IMR-90 (cell line): ENCODE measurements at regions not wholly inside any gene's neighbourhood (a gene's known extent, or its start where the extent isn't known, plus 50 kb on each side); places are given as distances from the start of the nearest gene placed in this dataset.

Experiments
- ATAC-seq: fragments of 200-7000 bp; cut with Tn5 transposase; 2 replicates; pipeline ENCODE4 v1.9.1; 2020; ENCODE audit warnings: low read depth, mild to moderate bottlenecking, moderate library complexity
- BruUV-seq: library from RNA; stranded (reverse); fragments of 400-500 nt; replicated peaks from 2 replicates; lab custom pipeline; 2021; lab: Mats Ljungman, UMichigan
- CTCF ChIA-PET: fragments of 300-600 bp; formaldehyde crosslinking; extraction: SDS; loops from one replicate; lab custom pipeline; 2021; ENCODE audit warnings: antibody characterized with exemption; lab: Yijun Ruan, JAX
- POLR2A ChIA-PET: fragments of 300-600 bp; sonication (Branson Sonifier 250); formaldehyde crosslinking; loops from one replicate; lab custom pipeline; 2022; ENCODE audit warnings: antibody characterized with exemption; ENCODE audit not compliant: unreplicated experiment; lab: Charles Lee
- DNase-seq: peaks from one replicate; pipeline ENCODE4 v3.0.0; 2013
- H2AFZ ChIP-seq: replicated peaks from 2 replicates; pipeline ENCODE3; 2013; ENCODE audit warnings: low read length, mild to moderate bottlenecking; ENCODE audit not compliant: poor library complexity
- H2AK5ac ChIP-seq: 2 replicates; pipeline ENCODE4 v1.6.1; 2013; ENCODE audit warnings: low read depth, low read length, inconsistent platforms
- H2AK9ac ChIP-seq: replicated peaks from 2 replicates; pipeline ENCODE3; 2013; ENCODE audit warnings: mild to moderate bottlenecking, low read depth, low read length, moderate library complexity; ENCODE audit not compliant: poor library complexity
- H2BK120ac ChIP-seq: 2 replicates; pipeline ENCODE4 v1.6.1; 2013; ENCODE audit warnings: low read depth, low read length, inconsistent platforms
- H2BK15ac ChIP-seq: 3 replicates; pipeline ENCODE4 v1.6.1; 2013; ENCODE audit warnings: low read depth, low read length, inconsistent platforms
- H2BK20ac ChIP-seq: 2 replicates; pipeline ENCODE4 v1.6.1; 2013; ENCODE audit warnings: low read depth, mild to moderate bottlenecking, inconsistent platforms, low read length, moderate library complexity
- H2BK5ac ChIP-seq: 2 replicates; pipeline ENCODE4 v1.6.1; 2013; ENCODE audit warnings: mild to moderate bottlenecking, low read depth, low read length, inconsistent platforms; ENCODE audit not compliant: poor library complexity, severe bottlenecking
- H3K14ac ChIP-seq: replicated peaks from 2 replicates; pipeline ENCODE4 v1.6.1; 2013; ENCODE audit warnings: low read depth, low read length, inconsistent platforms
- H3K18ac ChIP-seq: 2 replicates; pipeline ENCODE4 v1.6.1; 2013; ENCODE audit warnings: low read depth, low read length, control low read depth
- H3K23ac ChIP-seq: 2 replicates; pipeline ENCODE4 v1.6.1; 2013; ENCODE audit warnings: low read depth, low read length, inconsistent platforms
- H3K27ac ChIP-seq: 2 replicates; pipeline ENCODE4 v1.5.1; 2013; ENCODE audit warnings: mild to moderate bottlenecking, control low read depth, low read length; ENCODE audit not compliant: insufficient read depth
- H3K27me3 ChIP-seq: 2 replicates; pipeline ENCODE4 v1.6.1; 2013; ENCODE audit warnings: low read length; ENCODE audit not compliant: control insufficient read depth, insufficient read depth
- H3K36me3 ChIP-seq: 2 replicates; pipeline ENCODE4 v1.6.1; 2013; ENCODE audit warnings: low read length, mixed read lengths; ENCODE audit not compliant: control insufficient read depth, insufficient read depth
- H3K4ac ChIP-seq: 2 replicates; pipeline ENCODE4 v1.6.1; 2013; ENCODE audit warnings: low read depth, low read length, inconsistent platforms
- H3K4me1 ChIP-seq: 2 replicates; pipeline ENCODE4 v1.6.1; 2013; ENCODE audit warnings: low read length, mixed read lengths; ENCODE audit not compliant: control insufficient read depth, insufficient read depth
- H3K4me2 ChIP-seq: 2 replicates; pipeline ENCODE4 v1.6.1; 2013; ENCODE audit warnings: low read depth, mild to moderate bottlenecking, control low read depth, low read length, moderate library complexity
- H3K4me3 ChIP-seq: 2 replicates; pipeline ENCODE4 v1.5.1; 2013; ENCODE audit warnings: low read depth, mild to moderate bottlenecking, control low read depth, low read length, moderate library complexity; ENCODE audit not compliant: insufficient read depth
- H3K56ac ChIP-seq: 2 replicates; pipeline ENCODE4 v1.6.1; 2013; ENCODE audit warnings: low read length, inconsistent platforms; ENCODE audit not compliant: insufficient read depth; ENCODE audit errors: extremely low read depth
- H3K79me1 ChIP-seq, 2 experiments: 2 replicates each; pipeline ENCODE4 v1.6.1; 2013; ENCODE audit warnings: low read length in 2 of 2, inconsistent platforms in 1 of 2, low read depth in 1 of 2
- H3K9ac ChIP-seq: 2 replicates; pipeline ENCODE4 v1.6.1; 2013; ENCODE audit warnings: low read depth, low read length, control low read depth
- H3K9me1 ChIP-seq: 2 replicates; pipeline ENCODE4 v1.6.1; 2013; ENCODE audit warnings: low read length, inconsistent platforms; ENCODE audit not compliant: insufficient read depth
- H3K9me3 ChIP-seq: 2 replicates; pipeline ENCODE4 v1.6.1; 2013; ENCODE audit warnings: low read length; ENCODE audit not compliant: control insufficient read depth, insufficient read depth
- H4K20me1 ChIP-seq: 2 replicates; pipeline ENCODE4 v1.6.1; 2013; ENCODE audit warnings: low read length, inconsistent platforms; ENCODE audit not compliant: insufficient read depth
- H4K5ac ChIP-seq: 2 replicates; pipeline ENCODE4 v1.6.1; 2013; ENCODE audit warnings: mild to moderate bottlenecking, low read depth, low read length, control low read depth
- H4K8ac ChIP-seq, 2 experiments: 2 replicates each; pipeline ENCODE4 v1.6.1; 2013; ENCODE audit warnings: low read depth in 2 of 2, low read length in 2 of 2, control low read depth in 1 of 2, inconsistent platforms in 1 of 2
- H4K91ac ChIP-seq: 2 replicates; pipeline ENCODE4 v1.6.1; 2013; ENCODE audit warnings: low read depth, low read length, inconsistent platforms; ENCODE audit not compliant: insufficient read depth
- CEBPB ChIP-seq: IDR thresholded peaks from 2 replicates; pipeline ENCODE4 v1.6.1; 2012; ENCODE audit warnings: low read depth, low read length, improper control_type of control experiment
- CHD1 ChIP-seq: IDR thresholded peaks from 2 replicates; pipeline ENCODE4 v1.6.1; 2012; ENCODE audit warnings: low read depth, low read length, improper control_type of control experiment
- CTCF ChIP-seq: conservative IDR thresholded peaks from 2 replicates; pipeline ENCODE4 v1.5.1; 2012; ENCODE audit warnings: mild to moderate bottlenecking, low read depth, low read length, improper control_type of control experiment
- FOS ChIP-seq: fragments of 150-350 bp; IDR thresholded peaks from 2 replicates; pipeline ENCODE4 v1.6.1; 2016; ENCODE audit warnings: low read depth, low read length
- MAFK ChIP-seq: IDR thresholded peaks from 2 replicates; pipeline ENCODE4 v1.6.1; 2012; ENCODE audit warnings: low read depth, low read length, improper control_type of control experiment
- MAZ ChIP-seq: IDR thresholded peaks from 2 replicates; pipeline ENCODE4 v1.6.1; 2012; ENCODE audit warnings: low read depth, mild to moderate bottlenecking, low read length, improper control_type of control experiment, moderate library complexity, borderline replicate concordance
- MXI1 ChIP-seq: IDR thresholded peaks from 2 replicates; pipeline ENCODE4 v1.6.1; 2012; ENCODE audit warnings: low read depth, mild to moderate bottlenecking, low read length, moderate library complexity, borderline replicate concordance
- NFE2L2 ChIP-seq: fragments of 150-350 bp; IDR thresholded peaks from 2 replicates; pipeline ENCODE4 v1.6.1; 2016; ENCODE audit warnings: low read depth, mild to moderate bottlenecking, low read length
- POLR2A ChIP-seq: IDR thresholded peaks from 2 replicates; pipeline ENCODE4 v1.6.1; 2012; ENCODE audit warnings: mild to moderate bottlenecking, low read depth, low read length
- RAD21 ChIP-seq: IDR thresholded peaks from 2 replicates; pipeline ENCODE4 v1.6.1; 2012; ENCODE audit warnings: low read length, improper control_type of control experiment
- RCOR1 ChIP-seq: IDR thresholded peaks from 2 replicates; pipeline ENCODE4 v1.6.1; 2012; ENCODE audit warnings: mild to moderate bottlenecking, low read length, improper control_type of control experiment; ENCODE audit not compliant: insufficient replicate concordance
- RFX5 ChIP-seq: IDR thresholded peaks from 2 replicates; pipeline ENCODE4 v1.8.0; 2012; ENCODE audit warnings: low read depth, mild to moderate bottlenecking, low read length, moderate library complexity
- SMC3 ChIP-seq: fragments of 150-350 bp; IDR thresholded peaks from 2 replicates; pipeline ENCODE4 v1.6.1; 2016; ENCODE audit warnings: low read depth, mild to moderate bottlenecking, antibody characterized with exemption, low read length, moderate library complexity
- USF2 ChIP-seq: fragments of 150-350 bp; IDR thresholded peaks from 2 replicates; pipeline ENCODE4 v1.6.1; 2017; ENCODE audit warnings: mild to moderate bottlenecking, antibody characterized with exemption, low read length, low read depth
- WGBS, 2 experiments: methylation state at CpG; one replicate each; pipeline versions ENCODE4 v1.1.5 to v1.1.7; 2013; ENCODE audit warnings: missing lambda C conversion rate in 2 of 2; ENCODE audit not compliant: insufficient read length in 1 of 2; ENCODE audit errors: extremely low coverage in 2 of 2; 5-methylcytosine and 5-hydroxymethylcytosine counted together
- dilution Hi-C: fragments of 300-500 bp; cut with HindIII; formaldehyde crosslinking; loops from one replicate; pipeline ENCODE4 v1.14.3; 2018; ENCODE audit warnings: low sequenced_read_pairs; ENCODE audit not compliant: unreplicated experiment
- in situ Hi-C: fragments of 300-500 bp; cut with MboI; formaldehyde crosslinking; loops from 3 replicates; pipeline ENCODE4 v1.14.3; 2019; ENCODE audit warnings: low sequenced_read_pairs, inconsistent platforms, mixed read lengths
- intact Hi-C: fragments of 100-400 bp; cut with micrococcal nuclease; formaldehyde crosslinking; loops from 2 replicates; pipeline ENCODE4 v1.10.0; 2022
- TF ChIP-seq, protein P1 (sequence below): fragments of 150-350 bp; IDR thresholded peaks from 2 replicates; pipeline ENCODE4 v1.6.1; 2016; ENCODE audit warnings: low read depth, mild to moderate bottlenecking, low read length, moderate library complexity, borderline replicate concordance

DNA sequence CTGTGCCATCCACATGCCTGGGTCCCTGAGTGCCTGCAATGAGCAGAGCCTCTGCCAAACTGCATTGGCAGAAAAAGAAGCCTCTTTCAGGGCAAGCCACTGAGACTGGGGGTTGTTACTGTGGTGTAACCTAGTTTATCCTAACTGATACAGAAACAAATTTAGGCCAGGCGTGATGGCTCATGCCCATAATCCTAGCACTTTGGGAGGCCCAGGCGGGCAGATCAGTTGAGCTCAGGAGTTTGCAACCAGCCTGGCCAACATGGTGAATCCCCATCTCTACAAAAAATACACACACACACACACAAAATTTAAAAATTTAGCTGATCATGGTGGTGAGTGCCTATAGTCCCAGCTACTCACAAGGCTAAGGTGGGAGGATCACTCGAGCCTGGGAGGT, 221.6 kb downstream of the TBC1D2B start:
- no peak for DNase-seq
- Histone ChIP-seq H3K4me2 (no peak overlapping the region), H3K4ac (no peak overlapping the region), H2BK120ac (no peak overlapping the region), H3K79me1 (no peaks in the 10 kb centered on the region), H2BK5ac (no peak overlapping the region), H3K9me1 (no peaks in the 10 kb centered on the region), H4K20me1 (no peaks in the 10 kb centered on the region), H4K5ac (no peak overlapping the region), H3K9me3 (no peaks in the 10 kb centered on the region), H2AK9ac (no peak overlapping the region), H2AK5ac (no peak overlapping the region), H4K91ac (no peak overlapping the region), H3K23ac (no peak overlapping the region), H3K36me3 (no peaks in the 10 kb centered on the region), H3K18ac (no peak overlapping the region), H4K8ac (no peak overlapping the region), H2AFZ (no peak overlapping the region), H3K4me3 (no peak overlapping the region), H3K4me1 (no peaks in the 10 kb centered on the region), H3K27ac (no peak overlapping the region), H3K9ac (no peak overlapping the region), H3K14ac (no peak overlapping the region), H3K27me3 (peaks cover 66% of the 10 kb centered on the region), H3K56ac (no peak overlapping the region), H2BK15ac (no peak overlapping the region), H2BK20ac (no peak overlapping the region)
- no TSS peak for BruUV-seq
- dilution Hi-C loops, result no loop called here
- in situ Hi-C loops, result no loop called here
- intact Hi-C loops, result no loop called here
- no CpG with 5 or more reads among the region's 3 CpGs for WGBS, 2 experiments
- POLR2A ChIA-PET, result no interaction called here
- ATAC-seq, result no peak
- TF ChIP-seq MAFK, result no peak
- TF ChIP-seq RCOR1, result no peak
- TF ChIP-seq CEBPB, result no peak
- no peak for TF ChIP-seq USF2
- TF ChIP-seq, protein P1, sequence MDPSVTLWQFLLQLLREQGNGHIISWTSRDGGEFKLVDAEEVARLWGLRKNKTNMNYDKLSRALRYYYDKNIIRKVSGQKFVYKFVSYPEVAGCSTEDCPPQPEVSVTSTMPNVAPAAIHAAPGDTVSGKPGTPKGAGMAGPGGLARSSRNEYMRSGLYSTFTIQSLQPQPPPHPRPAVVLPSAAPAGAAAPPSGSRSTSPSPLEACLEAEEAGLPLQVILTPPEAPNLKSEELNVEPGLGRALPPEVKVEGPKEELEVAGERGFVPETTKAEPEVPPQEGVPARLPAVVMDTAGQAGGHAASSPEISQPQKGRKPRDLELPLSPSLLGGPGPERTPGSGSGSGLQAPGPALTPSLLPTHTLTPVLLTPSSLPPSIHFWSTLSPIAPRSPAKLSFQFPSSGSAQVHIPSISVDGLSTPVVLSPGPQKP, result no peak
- no peak for TF ChIP-seq RFX5
- TF ChIP-seq NFE2L2, result no peak
- TF ChIP-seq MAZ, result no peak
- no peak for TF ChIP-seq SMC3
- no peak for TF ChIP-seq CHD1
- no peak for TF ChIP-seq MXI1
- TF ChIP-seq CTCF, result no peak
- TF ChIP-seq POLR2A, result no peak
- no peak for TF ChIP-seq FOS
- no peak for TF ChIP-seq RAD21
- CTCF ChIA-PET, result interaction anchor here (0.9 kb wide), 1 partner anchor 9 kb away, joined by 4 read pairs; no protein-coding TSS in a partner anchor
